ENCODE measurements at regions not wholly inside any gene's neighbourhood (a gene's known extent, or its start where the extent isn't known, plus 50 kb on each side); places are given as distances from the start of the nearest gene placed in this dataset.

DNA sequence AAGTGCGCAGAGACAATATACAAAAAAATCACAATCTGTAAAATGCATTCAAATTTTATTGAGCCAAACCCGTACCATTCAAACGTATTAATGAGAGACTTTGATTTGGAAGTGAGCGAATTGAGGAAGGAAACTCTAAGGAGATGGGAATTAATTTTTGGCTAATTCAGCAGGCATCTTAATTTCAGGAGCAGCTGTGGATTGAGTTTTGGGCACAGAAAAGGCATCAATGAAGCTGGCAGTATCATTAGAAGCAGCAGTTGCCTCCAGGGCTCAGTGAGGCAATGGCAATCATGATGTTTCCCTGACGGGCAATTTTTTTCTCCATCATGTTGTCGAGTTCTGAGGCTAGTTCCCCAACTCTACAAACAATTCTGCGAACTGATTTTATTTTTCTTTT lies 2041.6 kb downstream of the NCAM2 start:
- DNase-seq (no peak), ATAC-seq (no peak)
- H3K4me1 Mint-ChIP-seq, result no peaks in the 10 kb centered on the region
- no peak overlapping the region for H3K4me3 Mint-ChIP-seq
- H3K36me3 Mint-ChIP-seq, result no peaks in the 10 kb centered on the region
- CTCF ChIA-PET, result no interaction called here
- H3K9me3 Mint-ChIP-seq (ENCODE audit: low read depth), result no peaks in the 10 kb centered on the region
- no peaks in the 10 kb centered on the region for H3K27me3 Mint-ChIP-seq
- H3K27ac Mint-ChIP-seq, result no peak overlapping the region

GRCh38 chr21:23045955-23046354 lies 2047.7 kb downstream of the NCAM2 start:
- ATAC-seq (no peak), DNase-seq (no peak)
- Mint-ChIP-seq H3K36me3 (no peaks in the 10 kb centered on the region), H3K4me3 (no peak overlapping the region), H3K27ac (no peak overlapping the region), H3K27me3 (no peaks in the 10 kb centered on the region), H3K4me1 (no peaks in the 10 kb centered on the region), H3K9me3 (ENCODE audit: low read depth) (peaks cover 1% of the 10 kb centered on the region)
- CTCF ChIA-PET, result no interaction called here

GRCh38 chr21:23067672-23068071 lies 2069.5 kb downstream of the NCAM2 start:
- no peak for ATAC-seq
- Mint-ChIP-seq H3K27me3 (no peaks in the 10 kb centered on the region), H3K9me3 (ENCODE audit: low read depth) (peaks cover 7% of the 10 kb centered on the region), H3K4me1 (no peaks in the 10 kb centered on the region), H3K27ac (no peak overlapping the region), H3K4me3 (no peak overlapping the region), H3K36me3 (no peaks in the 10 kb centered on the region)
- CTCF ChIA-PET, result no interaction called here
- no peak for DNase-seq

- Mint-ChIP-seq H3K27me3 (no peaks in the 10 kb centered on the region), H3K36me3 (no peaks in the 10 kb centered on the region), H3K4me3 (no peak overlapping the region), H3K9me3 (ENCODE audit: low read depth) (peaks cover 2% of the 10 kb centered on the region), H3K4me1 (no peaks in the 10 kb centered on the region), H3K27ac (no peak overlapping the region)
- CTCF ChIA-PET, result no interaction called here
- ATAC-seq (no peak), DNase-seq (no peak)
These were observed 2085.0 kb downstream of the NCAM2 start for GRCh38 chr21:23083242-23083641.

GRCh38 chr21:23093259-23093658 lies 2095.1 kb downstream of the NCAM2 start:
- H3K27me3 Mint-ChIP-seq, result no peaks in the 10 kb centered on the region
- CTCF ChIA-PET, result no interaction called here
- no peaks in the 10 kb centered on the region for H3K36me3 Mint-ChIP-seq
- peaks cover 2% of the 10 kb centered on the region for H3K9me3 Mint-ChIP-seq (ENCODE audit: low read depth)
- ATAC-seq (no peak), DNase-seq (no peak)
- no peaks in the 10 kb centered on the region for H3K4me1 Mint-ChIP-seq
- H3K27ac Mint-ChIP-seq, result no peak overlapping the region
- H3K4me3 Mint-ChIP-seq, result no peak overlapping the region

- CTCF ChIA-PET, result no interaction called here
- no peak for DNase-seq
- ATAC-seq, result no peak
- no peaks in the 10 kb centered on the region for H3K27me3 Mint-ChIP-seq
- H3K4me1 Mint-ChIP-seq, result no peaks in the 10 kb centered on the region
- peaks cover 10% of the 10 kb centered on the region for H3K9me3 Mint-ChIP-seq (ENCODE audit: low read depth)
- H3K4me3 Mint-ChIP-seq, result no peak overlapping the region
- H3K27ac Mint-ChIP-seq, result no peak overlapping the region
- no peaks in the 10 kb centered on the region for H3K36me3 Mint-ChIP-seq
These were observed 2101.0 kb downstream of the NCAM2 start for GRCh38 chr21:23099185-23099584.

GRCh38 chr21:23101111-23101510 lies 2102.9 kb downstream of the NCAM2 start:
- H3K4me3 Mint-ChIP-seq, result no peak overlapping the region
- H3K27ac Mint-ChIP-seq, result no peak overlapping the region
- CTCF ChIA-PET, result no interaction called here
- peaks cover 10% of the 10 kb centered on the region for H3K9me3 Mint-ChIP-seq (ENCODE audit: low read depth)
- H3K27me3 Mint-ChIP-seq, result no peaks in the 10 kb centered on the region
- ATAC-seq, result no peak
- H3K36me3 Mint-ChIP-seq, result no peaks in the 10 kb centered on the region
- DNase-seq, result no peak
- no peaks in the 10 kb centered on the region for H3K4me1 Mint-ChIP-seq

- Mint-ChIP-seq H3K9me3 (ENCODE audit: low read depth) (no peaks in the 10 kb centered on the region), H3K4me1 (no peaks in the 10 kb centered on the region), H3K27ac (no peak overlapping the region), H3K27me3 (no peaks in the 10 kb centered on the region), H3K4me3 (no peak overlapping the region), H3K36me3 (no peaks in the 10 kb centered on the region)
- DNase-seq (no peak), ATAC-seq (no peak)
- CTCF ChIA-PET, result no interaction called here
These were observed 2110.3 kb downstream of the NCAM2 start for GRCh38 chr21:23108533-23108932.

DNA sequence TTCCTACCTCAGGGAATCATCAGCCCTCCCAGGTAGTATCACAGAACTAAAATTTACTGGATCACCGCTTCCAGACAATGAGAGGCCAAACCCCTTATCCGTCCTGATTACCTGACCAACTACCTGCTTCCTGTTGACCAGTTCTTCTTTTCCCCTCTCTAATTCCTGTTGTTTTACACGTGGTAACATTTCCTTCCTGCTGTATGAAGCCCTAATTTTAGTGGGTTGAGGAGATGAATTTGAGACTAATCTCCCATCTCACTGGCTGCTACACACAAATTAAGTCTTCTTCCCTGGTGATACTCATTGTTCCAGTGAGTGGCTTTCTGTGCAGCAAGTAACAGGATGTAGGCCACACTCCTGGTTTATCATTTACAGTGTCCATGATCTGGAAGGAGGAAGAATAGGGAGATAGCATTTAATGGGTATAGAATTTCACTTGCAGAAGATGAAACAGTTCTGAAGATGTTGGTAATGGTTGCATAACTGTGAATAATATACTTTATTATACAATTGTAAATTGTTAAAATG lies 2112.9 kb downstream of the NCAM2 start:
- H3K27ac Mint-ChIP-seq, result no peak overlapping the region
- no peak for DNase-seq
- no peaks in the 10 kb centered on the region for H3K36me3 Mint-ChIP-seq
- no peaks in the 10 kb centered on the region for H3K4me1 Mint-ChIP-seq
- CTCF ChIA-PET, result no interaction called here
- no peaks in the 10 kb centered on the region for H3K27me3 Mint-ChIP-seq
- no peak for ATAC-seq
- no peaks in the 10 kb centered on the region for H3K9me3 Mint-ChIP-seq (ENCODE audit: low read depth)
- H3K4me3 Mint-ChIP-seq, result no peak overlapping the region

GRCh38 chr21:23119491-23119890 lies 2121.3 kb downstream of the NCAM2 start:
- Mint-ChIP-seq H3K36me3 (no peaks in the 10 kb centered on the region), H3K4me1 (no peaks in the 10 kb centered on the region), H3K27me3 (no peaks in the 10 kb centered on the region), H3K4me3 (no peak overlapping the region), H3K27ac (no peak overlapping the region), H3K9me3 (ENCODE audit: low read depth) (peaks cover 2% of the 10 kb centered on the region)
- DNase-seq (no peak), ATAC-seq (no peak)
- CTCF ChIA-PET, result no interaction called here

DNA sequence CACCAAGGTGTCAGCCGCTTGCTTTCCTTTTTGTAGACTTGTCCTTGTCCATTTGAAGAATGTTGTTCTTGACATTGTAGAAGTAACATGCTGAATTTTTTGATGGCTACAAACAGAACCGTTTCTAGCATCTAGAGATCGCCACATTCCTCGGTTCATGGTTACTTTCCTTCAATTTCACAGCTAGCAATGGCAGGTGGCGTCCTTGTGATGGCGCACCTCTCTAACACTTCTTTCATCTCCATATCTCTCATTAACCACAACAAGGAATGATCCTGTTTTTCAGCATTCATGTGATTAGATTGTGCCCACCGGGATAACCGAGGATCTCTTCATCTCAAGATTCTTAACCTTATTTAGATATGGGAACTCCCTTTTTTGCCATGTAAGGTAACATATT lies 2129.8 kb downstream of the NCAM2 start:
- Mint-ChIP-seq H3K4me1 (no peaks in the 10 kb centered on the region), H3K27ac (no peak overlapping the region), H3K9me3 (ENCODE audit: low read depth) (no peaks in the 10 kb centered on the region), H3K4me3 (no peak overlapping the region), H3K36me3 (no peaks in the 10 kb centered on the region), H3K27me3 (no peaks in the 10 kb centered on the region)
- ATAC-seq (no peak), DNase-seq (no peak)
- CTCF ChIA-PET, result no interaction called here

DNA sequence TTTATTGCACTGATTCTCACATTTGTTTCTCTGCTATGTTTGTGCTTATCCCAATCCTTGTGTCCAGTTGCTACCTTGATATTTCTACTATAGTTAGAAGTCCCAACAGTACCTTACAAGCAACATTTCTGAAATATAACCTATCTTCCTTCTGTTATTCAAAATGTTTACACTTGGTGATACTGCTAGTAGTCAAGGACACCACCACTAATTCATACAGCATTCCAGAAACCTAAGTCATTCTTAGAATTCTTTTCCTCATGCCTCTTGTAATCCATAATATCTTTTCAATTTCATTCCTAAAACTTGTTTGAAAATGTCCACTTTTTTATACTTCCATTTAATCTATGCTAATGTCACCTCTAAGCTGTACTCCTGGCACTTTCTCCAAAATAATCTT lies 2132.1 kb downstream of the NCAM2 start:
- H3K27me3 Mint-ChIP-seq, result no peaks in the 10 kb centered on the region
- CTCF ChIA-PET, result no interaction called here
- DNase-seq (no peak), ATAC-seq (no peak)
- no peak overlapping the region for H3K4me3 Mint-ChIP-seq
- H3K27ac Mint-ChIP-seq, result no peak overlapping the region
- no peaks in the 10 kb centered on the region for H3K9me3 Mint-ChIP-seq (ENCODE audit: low read depth)
- H3K36me3 Mint-ChIP-seq, result no peaks in the 10 kb centered on the region
- H3K4me1 Mint-ChIP-seq, result no peaks in the 10 kb centered on the region

DNA sequence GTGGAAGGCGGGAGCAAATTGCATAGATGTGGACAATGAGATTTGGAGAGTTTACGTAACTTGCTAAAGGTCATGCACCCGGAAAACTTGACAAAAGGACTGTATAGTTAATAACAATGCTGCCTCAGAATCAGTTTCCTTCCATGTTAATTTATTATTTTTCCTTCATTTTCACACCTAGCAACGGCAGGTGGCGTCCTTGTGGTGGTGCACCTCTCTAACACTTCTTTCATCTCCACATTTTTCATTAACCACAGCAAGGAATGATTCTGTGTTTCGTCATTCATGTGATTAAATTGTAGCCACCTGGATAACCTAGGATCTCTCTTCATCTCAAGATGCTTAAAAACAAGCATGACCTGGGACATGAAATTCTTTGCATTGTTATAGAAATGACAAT lies 2133.0 kb downstream of the NCAM2 start:
- no peak for ATAC-seq
- Mint-ChIP-seq H3K4me3 (no peak overlapping the region), H3K4me1 (no peaks in the 10 kb centered on the region), H3K9me3 (ENCODE audit: low read depth) (peaks cover 2% of the 10 kb centered on the region), H3K36me3 (no peaks in the 10 kb centered on the region), H3K27me3 (no peaks in the 10 kb centered on the region), H3K27ac (no peak overlapping the region)
- no peak for DNase-seq
- CTCF ChIA-PET, result no interaction called here

DNA sequence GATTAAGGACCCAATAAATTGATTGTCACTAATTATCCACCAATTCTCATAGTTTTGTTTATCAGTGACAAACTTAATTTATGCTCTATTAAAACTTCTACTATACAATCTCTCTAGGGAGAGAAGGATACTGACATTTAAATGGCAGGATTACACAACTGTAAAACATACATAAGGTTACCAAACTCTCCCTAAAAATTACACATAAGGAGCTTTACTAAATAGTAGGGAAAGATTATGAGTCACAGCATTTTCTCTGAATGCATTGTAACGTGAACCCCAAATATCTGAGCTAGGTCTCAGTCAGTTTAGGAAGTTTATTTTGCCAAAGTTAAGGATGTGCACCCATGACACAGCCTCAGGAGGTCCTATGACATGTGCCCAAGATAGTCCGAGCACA lies 2140.6 kb downstream of the NCAM2 start:
- ATAC-seq (no peak), DNase-seq (no peak)
- H3K27ac Mint-ChIP-seq, result no peak overlapping the region
- H3K36me3 Mint-ChIP-seq, result no peaks in the 10 kb centered on the region
- H3K4me1 Mint-ChIP-seq, result no peaks in the 10 kb centered on the region
- CTCF ChIA-PET, result no interaction called here
- H3K9me3 Mint-ChIP-seq (ENCODE audit: low read depth), result peaks cover 8% of the 10 kb centered on the region
- H3K4me3 Mint-ChIP-seq, result no peak overlapping the region
- H3K27me3 Mint-ChIP-seq, result no peaks in the 10 kb centered on the region

DNA sequence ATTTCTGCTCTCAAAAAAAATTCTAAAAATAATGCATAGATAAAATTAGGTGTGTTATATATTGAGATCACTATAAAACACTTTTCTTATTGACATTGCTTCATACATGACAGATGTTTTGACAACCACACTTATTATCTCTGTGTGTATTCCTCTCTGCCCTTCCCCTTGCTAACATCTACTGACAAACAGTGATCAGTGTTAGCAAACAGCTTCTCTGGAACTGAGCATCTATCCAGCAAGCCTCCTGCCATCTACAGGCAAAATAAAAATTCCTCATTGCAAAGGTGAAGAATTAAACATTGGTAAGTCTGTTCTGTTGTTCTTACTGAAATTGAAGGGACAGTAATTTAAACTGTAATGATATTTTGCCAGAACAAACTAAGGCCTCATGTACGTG lies 2153.9 kb downstream of the NCAM2 start:
- Mint-ChIP-seq H3K27ac (no peak overlapping the region), H3K4me1 (no peaks in the 10 kb centered on the region), H3K36me3 (no peaks in the 10 kb centered on the region), H3K27me3 (no peaks in the 10 kb centered on the region), H3K4me3 (no peak overlapping the region), H3K9me3 (ENCODE audit: low read depth) (peaks cover 11% of the 10 kb centered on the region)
- DNase-seq (no peak), ATAC-seq (no peak)
- CTCF ChIA-PET, result no interaction called here

Measured in activated CD8-positive, alpha-beta memory T cell treated with anti-CD3 and anti-CD28 coated beads, Interleukin-2, amount 10 ng/mL, durations not matched to agents 7 days and 5 days (primary cell).